ENCODE measurements at regions not wholly inside any gene's neighbourhood (a gene's known extent, or its start where the extent isn't known, plus 50 kb on each side); places are given as distances from the start of the nearest gene placed in this dataset.

- Histone ChIP-seq H3K27me3 (replicated peaks) (no peaks in the 10 kb centered on the region), H3K4me1 (replicated peaks) (no peaks in the 10 kb centered on the region), H3K9me3 (replicated peaks) (no peaks in the 10 kb centered on the region), H3K27ac (no peak overlapping the region), H3K36me3 (no peaks in the 10 kb centered on the region), H3K4me3 (no peak overlapping the region)
- no peak for DNase-seq (ENCODE audit: low read depth in 1 of 2, low spot score in 2 of 2)
Observed at GRCh38 chr13:67856955-67857354, 626.8 kb upstream of the PCDH9 start.

DNA sequence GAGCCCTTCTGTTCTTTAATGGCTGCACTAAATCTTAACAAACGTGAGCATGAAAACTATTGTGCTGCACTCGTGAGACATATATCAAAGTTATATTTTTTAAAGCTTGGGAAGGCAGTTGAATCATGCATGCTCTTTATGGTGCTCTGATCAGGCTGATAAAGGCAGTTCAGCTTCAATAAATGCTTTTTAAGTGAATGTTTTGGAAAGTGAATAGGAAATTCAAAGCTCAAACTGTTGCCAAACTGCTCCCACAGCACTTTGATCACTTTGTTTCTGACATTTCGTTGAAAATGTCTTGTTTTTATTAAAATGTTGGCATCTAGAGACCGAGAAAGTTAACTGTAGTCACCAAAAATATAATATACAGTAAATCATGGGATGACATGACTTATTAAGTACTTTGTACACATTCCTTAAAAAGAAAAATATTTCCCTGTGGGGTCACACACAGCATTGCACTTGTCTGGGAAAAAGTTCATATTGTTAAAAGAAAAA, 625.7 kb upstream of the PCDH9 start:
- Histone ChIP-seq H3K4me1 (replicated peaks) (no peaks in the 10 kb centered on the region), H3K27ac (no peak overlapping the region), H3K36me3 (no peaks in the 10 kb centered on the region), H3K4me3 (no peak overlapping the region), H3K9me3 (replicated peaks) (no peaks in the 10 kb centered on the region), H3K27me3 (replicated peaks) (no peaks in the 10 kb centered on the region)
- no peak for DNase-seq (ENCODE audit: low read depth in 1 of 2, low spot score in 2 of 2)

- H3K9me3 ChIP-seq (replicated peaks) = no peaks in the 10 kb centered on the region
- no peaks in the 10 kb centered on the region for H3K36me3 ChIP-seq
- no peak for DNase-seq (ENCODE audit: low read depth in 1 of 2, low spot score in 2 of 2)
- H3K4me1 ChIP-seq (replicated peaks) = no peaks in the 10 kb centered on the region
- no peak overlapping the region for H3K27ac ChIP-seq
- no peak overlapping the region for H3K4me3 ChIP-seq
- no peaks in the 10 kb centered on the region for H3K27me3 ChIP-seq (replicated peaks)
Observed at GRCh38 chr13:67854990-67855389, 624.9 kb upstream of the PCDH9 start.

DNA sequence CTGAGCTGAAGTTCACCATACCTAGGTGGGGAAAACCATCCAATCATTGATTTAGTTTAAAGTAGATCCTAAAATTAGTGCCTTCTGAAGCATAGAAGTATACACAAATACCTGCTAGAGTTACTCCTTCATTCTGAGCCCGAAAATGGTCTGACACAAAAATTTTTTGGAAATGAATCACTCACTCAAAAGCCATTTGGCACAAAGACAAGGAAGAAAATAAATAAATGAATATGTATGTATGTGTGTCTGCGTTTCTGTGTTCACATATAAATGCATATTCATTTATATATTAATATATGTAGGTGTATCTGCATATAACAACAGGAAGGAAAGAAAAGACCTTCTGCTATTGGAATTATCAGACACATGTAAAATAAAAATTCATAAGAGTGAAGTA, 614.4 kb upstream of the PCDH9 start:
- Histone ChIP-seq H3K4me3 (no peak overlapping the region), H3K36me3 (no peaks in the 10 kb centered on the region), H3K9me3 (replicated peaks) (no peaks in the 10 kb centered on the region), H3K27ac (no peak overlapping the region), H3K4me1 (replicated peaks) (no peaks in the 10 kb centered on the region), H3K27me3 (replicated peaks) (no peaks in the 10 kb centered on the region)
- no peak for DNase-seq (ENCODE audit: low read depth in 1 of 2, low spot score in 2 of 2)

DNA sequence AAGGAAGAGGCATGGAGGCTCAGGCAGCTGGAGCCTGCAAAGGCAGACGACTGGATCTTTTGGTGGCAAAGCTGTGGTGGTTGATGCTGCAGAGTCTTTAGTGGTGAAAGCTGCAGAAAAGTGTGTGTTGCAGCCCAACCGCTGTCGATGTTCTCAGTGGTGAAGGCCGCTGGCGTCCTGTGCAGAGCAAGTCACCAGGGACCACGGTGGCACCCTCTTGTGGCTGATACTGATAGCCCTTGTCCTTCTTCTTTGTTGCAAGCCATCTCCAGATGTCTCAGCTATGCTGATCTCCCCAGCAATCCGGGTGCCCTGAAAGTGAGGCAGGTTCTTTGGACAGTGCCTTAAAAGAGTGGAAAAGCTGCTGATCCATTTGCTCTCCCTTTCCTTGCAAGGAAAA, 610.9 kb upstream of the PCDH9 start:
- no peak overlapping the region for H3K4me3 ChIP-seq
- H3K4me1 ChIP-seq (replicated peaks) = no peaks in the 10 kb centered on the region
- no peak for DNase-seq (ENCODE audit: low read depth in 1 of 2, low spot score in 2 of 2)
- H3K27me3 ChIP-seq (replicated peaks) = no peaks in the 10 kb centered on the region
- no peak overlapping the region for H3K27ac ChIP-seq
- no peaks in the 10 kb centered on the region for H3K36me3 ChIP-seq
- no peaks in the 10 kb centered on the region for H3K9me3 ChIP-seq (replicated peaks)

DNA sequence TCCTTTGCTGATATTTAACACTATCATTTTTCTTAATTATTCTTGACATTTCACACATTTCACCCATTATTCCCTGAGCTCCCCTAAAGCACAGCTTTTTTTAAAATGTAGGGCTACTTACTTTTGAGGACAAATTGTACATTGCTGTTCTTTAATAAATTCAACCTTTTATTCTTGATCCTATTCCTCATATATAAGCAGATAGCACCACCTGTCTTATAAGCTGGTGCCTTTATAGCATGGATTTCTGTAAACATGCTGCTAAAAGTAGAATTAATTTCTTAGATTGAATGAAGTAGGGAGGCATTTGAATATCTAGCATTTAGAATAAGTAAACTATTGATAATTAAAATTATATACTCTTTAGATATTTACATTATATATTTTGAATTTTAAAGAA, 603.4 kb upstream of the PCDH9 start:
- H3K27me3 ChIP-seq (replicated peaks) = no peaks in the 10 kb centered on the region
- no peak for DNase-seq (ENCODE audit: low read depth in 1 of 2, low spot score in 2 of 2)
- H3K36me3 ChIP-seq = no peaks in the 10 kb centered on the region
- H3K9me3 ChIP-seq (replicated peaks) = no peaks in the 10 kb centered on the region
- H3K27ac ChIP-seq = no peak overlapping the region
- H3K4me3 ChIP-seq = no peak overlapping the region
- no peaks in the 10 kb centered on the region for H3K4me1 ChIP-seq (replicated peaks)

DNA sequence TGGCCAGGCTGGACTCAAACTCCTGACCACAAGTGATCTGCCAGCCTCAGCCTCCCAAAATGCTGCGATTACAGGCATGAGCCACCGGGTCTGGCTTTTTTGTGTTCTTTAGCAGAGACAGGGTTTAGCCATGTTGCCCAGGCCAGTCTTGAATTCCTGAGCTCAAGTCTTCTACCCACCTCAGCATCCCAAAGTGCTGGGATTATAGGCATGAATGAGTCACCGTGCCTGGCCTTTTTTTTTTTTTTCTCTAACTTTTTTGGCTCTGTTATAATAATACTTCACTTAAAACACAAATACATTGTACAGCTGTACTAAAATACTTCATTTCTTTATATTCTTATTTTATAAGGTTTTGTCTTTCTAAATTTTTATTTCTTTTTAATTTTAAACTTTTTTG, 599.5 kb upstream of the PCDH9 start:
- Histone ChIP-seq H3K4me3 (no peak overlapping the region), H3K9me3 (replicated peaks) (no peaks in the 10 kb centered on the region), H3K27ac (no peak overlapping the region), H3K4me1 (replicated peaks) (no peaks in the 10 kb centered on the region), H3K27me3 (replicated peaks) (no peaks in the 10 kb centered on the region), H3K36me3 (no peaks in the 10 kb centered on the region)
- DNase-seq (ENCODE audit: low read depth in 1 of 2, low spot score in 2 of 2) = no peak

DNA sequence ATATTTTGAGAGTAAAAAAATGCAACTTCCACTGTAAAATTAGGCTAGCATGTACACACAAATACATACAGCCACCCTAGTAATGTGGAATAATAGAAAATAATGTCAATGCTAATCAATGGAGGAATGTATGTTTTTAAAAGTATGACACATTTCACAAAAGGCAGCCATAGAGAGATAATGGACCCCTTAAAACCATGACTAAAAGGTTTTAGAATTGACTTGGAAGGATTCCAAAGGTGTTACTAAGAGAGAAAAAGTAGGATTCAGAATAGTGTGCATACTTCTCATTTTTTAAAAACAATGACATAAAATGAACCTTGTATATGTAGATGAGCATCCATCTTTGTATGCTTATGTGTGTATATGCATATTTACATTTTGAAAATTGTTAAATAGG, 597.9 kb upstream of the PCDH9 start:
- no peak for DNase-seq (ENCODE audit: low read depth in 1 of 2, low spot score in 2 of 2)
- no peaks in the 10 kb centered on the region for H3K27me3 ChIP-seq (replicated peaks)
- no peak overlapping the region for H3K27ac ChIP-seq
- no peaks in the 10 kb centered on the region for H3K9me3 ChIP-seq (replicated peaks)
- H3K36me3 ChIP-seq = no peaks in the 10 kb centered on the region
- no peak overlapping the region for H3K4me3 ChIP-seq
- H3K4me1 ChIP-seq (replicated peaks) = no peaks in the 10 kb centered on the region

- no peak for DNase-seq (ENCODE audit: low read depth in 1 of 2, low spot score in 2 of 2)
- Histone ChIP-seq H3K4me3 (no peak overlapping the region), H3K27ac (no peak overlapping the region), H3K36me3 (no peaks in the 10 kb centered on the region), H3K9me3 (replicated peaks) (no peaks in the 10 kb centered on the region), H3K4me1 (replicated peaks) (no peaks in the 10 kb centered on the region), H3K27me3 (replicated peaks) (no peaks in the 10 kb centered on the region)
Observed at GRCh38 chr13:67821606-67822005, 591.5 kb upstream of the PCDH9 start.

- DNase-seq (ENCODE audit: low read depth in 1 of 2, low spot score in 2 of 2) = no peak
- no peak overlapping the region for H3K4me3 ChIP-seq
Observed at GRCh38 chr13:67806796-67807195, 576.7 kb upstream of the PCDH9 start.

DNA sequence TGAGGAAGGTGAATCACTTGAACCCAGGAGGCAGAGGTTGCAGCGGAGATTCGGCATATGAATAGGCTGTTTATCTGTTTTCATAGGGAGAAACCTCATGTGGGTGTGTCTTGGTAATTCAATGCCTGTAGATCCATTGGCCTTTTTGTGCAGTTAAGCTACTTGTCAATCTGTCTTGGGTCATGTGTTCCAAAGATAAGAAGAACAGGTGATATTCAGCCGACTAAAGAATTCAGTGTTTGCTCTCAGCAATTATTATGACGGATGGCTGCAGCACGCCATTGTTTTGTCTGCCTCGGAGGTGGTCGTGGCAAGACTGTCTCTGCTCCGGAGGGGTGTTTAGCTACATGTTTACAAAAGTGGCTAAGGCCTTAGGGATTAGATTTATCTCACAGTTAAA, 573.0 kb upstream of the PCDH9 start:
- Histone ChIP-seq H3K36me3 (no peaks in the 10 kb centered on the region), H3K4me1 (replicated peaks) (no peaks in the 10 kb centered on the region), H3K9me3 (replicated peaks) (0 out of 2 replicates have a peak, but pooled peaks cover 3% of the 10 kb centered on the region), H3K4me3 (no peak overlapping the region), H3K27me3 (replicated peaks) (no peaks in the 10 kb centered on the region), H3K27ac (no peak overlapping the region)
- no peak for DNase-seq (ENCODE audit: low read depth in 1 of 2, low spot score in 2 of 2)

More at GRCh38 chr13:67806796-67807195, 576.7 kb upstream of the PCDH9 start:
- Histone ChIP-seq H3K27me3 (replicated peaks) (no peaks in the 10 kb centered on the region), H3K4me1 (replicated peaks) (no peaks in the 10 kb centered on the region), H3K9me3 (replicated peaks) (0 out of 2 replicates have a peak, but pooled peaks cover 3% of the 10 kb centered on the region), H3K36me3 (no peaks in the 10 kb centered on the region), H3K27ac (no peak overlapping the region)

GRCh38 chr13:67792151-67792676, 562.1 kb upstream of the PCDH9 start:
- H3K4me1 ChIP-seq (replicated peaks) = no peaks in the 10 kb centered on the region
- DNase-seq (ENCODE audit: low read depth in 1 of 2, low spot score in 2 of 2) = no peak
- H3K9me3 ChIP-seq (replicated peaks) = no peaks in the 10 kb centered on the region; the same call in 1 of the 2 replicates
- no peaks in the 10 kb centered on the region for H3K36me3 ChIP-seq
- H3K4me3 ChIP-seq = no peak overlapping the region
- H3K27me3 ChIP-seq (replicated peaks) = no peaks in the 10 kb centered on the region
- no peak overlapping the region for H3K27ac ChIP-seq

DNA sequence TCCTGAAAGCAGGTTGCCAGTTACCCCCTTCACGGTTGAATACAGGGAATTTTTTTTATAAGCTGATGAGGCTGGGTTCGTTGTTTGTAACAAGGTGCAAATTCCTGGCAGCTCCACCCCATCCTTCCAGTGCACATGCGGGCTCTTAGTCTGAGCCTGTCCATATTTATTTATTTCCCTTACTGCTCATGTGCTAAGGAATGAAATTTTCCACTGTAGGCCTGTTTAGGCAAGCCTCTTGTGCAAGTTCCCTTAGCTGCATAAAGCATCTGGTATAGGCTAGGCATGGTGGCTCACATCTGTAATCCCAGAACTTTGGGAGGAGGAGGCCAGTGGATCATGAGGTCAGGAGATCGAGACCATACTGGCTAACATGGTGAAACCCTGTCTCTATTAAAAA, 560.9 kb upstream of the PCDH9 start:
- no peaks in the 10 kb centered on the region for H3K4me1 ChIP-seq (replicated peaks)
- no peaks in the 10 kb centered on the region; the same call in 1 of the 2 replicates for H3K9me3 ChIP-seq (replicated peaks)
- no peaks in the 10 kb centered on the region for H3K27me3 ChIP-seq (replicated peaks)
- no peak for DNase-seq (ENCODE audit: low read depth in 1 of 2, low spot score in 2 of 2)
- no peaks in the 10 kb centered on the region for H3K36me3 ChIP-seq
- no peak overlapping the region for H3K27ac ChIP-seq
- H3K4me3 ChIP-seq = no peak overlapping the region

DNA sequence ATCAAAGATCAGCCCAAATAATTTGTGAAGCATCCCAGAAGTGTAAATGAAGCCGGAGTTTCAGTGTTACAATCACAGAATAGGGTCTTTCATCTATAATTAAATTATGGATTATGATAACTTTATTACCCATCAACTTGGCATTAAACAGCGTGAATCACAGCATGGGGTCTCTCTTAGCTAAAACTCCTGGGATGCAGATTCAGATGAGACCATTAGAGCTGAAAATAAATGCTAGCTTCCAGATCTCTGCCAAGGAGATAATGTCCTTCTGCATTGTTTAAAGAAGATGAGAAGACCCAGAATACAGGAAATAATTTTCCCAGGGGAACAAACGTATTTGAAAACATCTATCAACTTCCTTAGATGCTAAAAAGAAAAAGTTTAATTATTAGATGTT, 546.0 kb upstream of the PCDH9 start:
- H3K4me3 ChIP-seq = no peak overlapping the region
- no peak overlapping the region for H3K27ac ChIP-seq
- H3K9me3 ChIP-seq (replicated peaks) = no peaks in the 10 kb centered on the region
- H3K36me3 ChIP-seq = no peaks in the 10 kb centered on the region
- no peaks in the 10 kb centered on the region for H3K4me1 ChIP-seq (replicated peaks)
- DNase-seq (ENCODE audit: low read depth in 1 of 2, low spot score in 2 of 2) = no peak
- no peaks in the 10 kb centered on the region for H3K27me3 ChIP-seq (replicated peaks)

DNA sequence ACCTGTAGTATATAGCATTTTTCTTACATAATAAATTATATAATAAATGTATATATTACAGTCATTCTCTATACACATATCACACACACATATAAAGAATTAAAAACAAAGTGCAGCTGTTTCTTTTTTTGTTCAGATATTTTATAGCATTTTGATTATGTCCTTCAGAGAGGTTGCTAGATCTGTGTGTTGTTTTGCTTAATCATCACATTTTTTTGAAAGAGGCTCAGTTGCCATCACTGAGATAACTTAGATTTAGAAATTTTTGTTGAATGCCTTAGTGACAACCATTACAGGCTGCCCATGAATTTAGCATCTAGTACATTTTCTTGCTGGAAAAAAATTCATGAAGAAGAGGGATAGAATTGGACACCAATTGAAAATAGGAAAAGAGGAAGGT, 545.2 kb upstream of the PCDH9 start:
- Histone ChIP-seq H3K4me1 (replicated peaks) (no peaks in the 10 kb centered on the region), H3K27ac (no peak overlapping the region), H3K4me3 (no peak overlapping the region), H3K27me3 (replicated peaks) (no peaks in the 10 kb centered on the region), H3K9me3 (replicated peaks) (no peaks in the 10 kb centered on the region), H3K36me3 (no peaks in the 10 kb centered on the region)
- DNase-seq (ENCODE audit: low read depth in 1 of 2, low spot score in 2 of 2) = no peak
